Suprapubic skin (tissue), 4 donors: ENCODE measurements at regions not wholly inside any gene's neighbourhood (a gene's known extent, or its start where the extent isn't known, plus 50 kb on each side); places are given as distances from the start of the nearest gene placed in this dataset.

Experiments
- DNase-seq, 2 donors: peaks; one replicate each; pipeline ENCODE4 v3.0.0-alpha.2; 2019; ENCODE audit warnings: low spot score in 2 of 2
- H3K27ac ChIP-seq: fragments of 200-600 bp; sonication (generic); one replicate; pipeline ENCODE4 v1.5.1; 2019
- H3K27me3 ChIP-seq: fragments of 200-600 bp; sonication (generic); one replicate; pipeline ENCODE4 v1.5.1; 2019
- H3K36me3 ChIP-seq: fragments of 200-600 bp; sonication (generic); one replicate; pipeline ENCODE4 v1.5.1; 2019
- H3K4me1 ChIP-seq: fragments of 200-600 bp; sonication (generic); one replicate; pipeline ENCODE4 v1.5.1; 2019
- H3K4me3 ChIP-seq: fragments of 200-600 bp; sonication (generic); one replicate; pipeline ENCODE4 v1.5.1; 2019; ENCODE audit warnings: mild to moderate bottlenecking
- H3K9me3 ChIP-seq: fragments of 200-600 bp; sonication (generic); one replicate; pipeline ENCODE4 v1.5.1; 2019
- EP300 ChIP-seq: sonication (generic); formaldehyde crosslinking; IDR thresholded peaks from one replicate; pipeline ENCODE4 v1.6.1; 2017; ENCODE audit warnings: antibody characterized with exemption
- POLR2A ChIP-seq, 2 donors: fragments of 450-650 bp; IDR thresholded peaks; one replicate each; pipeline ENCODE4 v1.6.1; 2017; ENCODE audit warnings: antibody characterized with exemption in 2 of 2, mild to moderate bottlenecking in 2 of 2, moderate library complexity in 2 of 2
- POLR2AphosphoS5 ChIP-seq, 3 donors: sonication (generic); formaldehyde crosslinking; IDR thresholded peaks; one replicate each; pipeline ENCODE4 v1.6.1; 2017; ENCODE audit warnings: antibody characterized with exemption in 3 of 3
- WGBS: methylation state at CpG from one replicate; pipeline ENCODE4 v1.1.5; 2018; 5-methylcytosine and 5-hydroxymethylcytosine counted together
- TF ChIP-seq, protein P1 (sequence below), 2 donors: fragments of 200-600 bp in 1 of 2; fragments of 450-650 bp in 1 of 2; sonication (generic) in 1 of 2; IDR thresholded peaks; one replicate each; pipeline ENCODE4 v1.5.1; 2016 to 2019; ENCODE audit warnings: antibody characterized with exemption in 2 of 2, mild to moderate bottlenecking in 1 of 2, moderate library complexity in 1 of 2

DNA sequence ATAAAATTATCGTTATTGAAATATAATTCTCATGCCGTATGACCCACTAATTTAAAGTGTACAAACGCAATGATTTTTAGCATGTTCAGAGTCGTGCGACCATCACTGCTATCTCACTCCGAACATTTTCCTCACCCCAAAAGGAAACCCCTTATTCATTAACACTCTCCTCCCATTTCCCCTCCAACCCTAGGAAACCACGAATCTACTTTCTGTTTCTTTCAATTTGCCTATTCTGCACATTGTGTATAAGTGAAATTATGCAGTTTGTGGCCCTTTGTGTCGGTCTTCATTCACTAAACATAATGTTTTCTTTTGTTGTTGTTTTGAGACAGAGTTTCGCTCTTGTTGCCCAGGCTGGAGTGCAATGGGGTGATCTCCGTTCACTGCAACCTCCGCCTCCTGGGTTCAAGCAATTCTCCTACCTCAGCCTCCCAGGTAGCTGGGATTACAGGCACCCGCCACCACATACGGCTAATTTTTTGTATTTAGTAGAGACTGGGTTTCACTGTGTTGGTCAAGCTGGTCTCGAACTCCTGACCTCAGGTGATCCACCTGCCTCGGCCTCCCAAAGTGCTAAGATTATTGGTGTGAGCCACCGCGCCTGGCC lies 99.7 kb upstream of the ZNF217 start:
- no peaks in the 10 kb centered on the region for H3K36me3 ChIP-seq
- H3K27me3 ChIP-seq = no peaks in the 10 kb centered on the region
- TF ChIP-seq POLR2AphosphoS5 (IDR thresholded peaks at IDR 0.05) (no peak), POLR2A (IDR thresholded peaks at IDR 0.05) (no peak), EP300 (no peak)
- TF ChIP-seq, protein P1, sequence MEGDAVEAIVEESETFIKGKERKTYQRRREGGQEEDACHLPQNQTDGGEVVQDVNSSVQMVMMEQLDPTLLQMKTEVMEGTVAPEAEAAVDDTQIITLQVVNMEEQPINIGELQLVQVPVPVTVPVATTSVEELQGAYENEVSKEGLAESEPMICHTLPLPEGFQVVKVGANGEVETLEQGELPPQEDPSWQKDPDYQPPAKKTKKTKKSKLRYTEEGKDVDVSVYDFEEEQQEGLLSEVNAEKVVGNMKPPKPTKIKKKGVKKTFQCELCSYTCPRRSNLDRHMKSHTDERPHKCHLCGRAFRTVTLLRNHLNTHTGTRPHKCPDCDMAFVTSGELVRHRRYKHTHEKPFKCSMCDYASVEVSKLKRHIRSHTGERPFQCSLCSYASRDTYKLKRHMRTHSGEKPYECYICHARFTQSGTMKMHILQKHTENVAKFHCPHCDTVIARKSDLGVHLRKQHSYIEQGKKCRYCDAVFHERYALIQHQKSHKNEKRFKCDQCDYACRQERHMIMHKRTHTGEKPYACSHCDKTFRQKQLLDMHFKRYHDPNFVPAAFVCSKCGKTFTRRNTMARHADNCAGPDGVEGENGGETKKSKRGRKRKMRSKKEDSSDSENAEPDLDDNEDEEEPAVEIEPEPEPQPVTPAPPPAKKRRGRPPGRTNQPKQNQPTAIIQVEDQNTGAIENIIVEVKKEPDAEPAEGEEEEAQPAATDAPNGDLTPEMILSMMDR (IDR thresholded peaks at IDR 0.05) = no peak
- no peak overlapping the region for H3K27ac ChIP-seq
- peaks cover 2% of the 10 kb centered on the region for H3K4me1 ChIP-seq
- H3K9me3 ChIP-seq = no peaks in the 10 kb centered on the region
- DNase-seq = no peak
- no peak overlapping the region for H3K4me3 ChIP-seq
- 91% methylated on average over 17 of the region's 17 CpGs for WGBS

DNA sequence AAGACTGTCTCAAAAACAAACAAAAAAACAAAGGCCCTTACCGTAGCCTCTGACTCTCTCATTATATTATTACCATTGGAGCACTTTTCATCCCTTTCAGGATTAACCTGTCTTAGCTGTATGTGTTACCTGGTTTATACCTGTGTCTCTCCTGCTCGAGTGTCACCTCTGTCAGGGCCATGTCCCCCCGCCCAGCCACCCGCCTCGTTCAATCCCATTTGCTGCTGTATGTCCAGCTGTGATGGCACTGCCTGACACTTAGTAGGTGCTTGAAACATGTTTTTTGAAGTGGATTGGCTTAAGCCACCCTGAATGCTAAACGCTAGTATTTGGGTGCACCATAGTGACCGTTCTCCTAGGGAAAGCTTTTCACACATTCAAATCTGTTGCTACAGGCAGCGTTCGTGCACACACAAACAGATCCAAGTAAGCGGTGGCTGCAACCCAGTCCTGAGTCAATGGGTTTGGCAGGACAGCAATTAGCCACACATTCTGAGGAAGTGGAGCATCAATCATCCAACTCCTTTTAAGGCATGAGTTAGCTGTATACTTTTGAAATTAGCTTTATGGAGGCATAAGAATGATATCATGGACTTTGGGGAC lies 98.9 kb upstream of the ZNF217 start:
- Histone ChIP-seq H3K27me3 (no peaks in the 10 kb centered on the region), H3K4me1 (peaks cover 2% of the 10 kb centered on the region), H3K4me3 (no peak overlapping the region), H3K27ac (no peak overlapping the region), H3K9me3 (no peaks in the 10 kb centered on the region), H3K36me3 (no peaks in the 10 kb centered on the region)
- no peak for DNase-seq
- 75% methylated on average over 10 of the region's 10 CpGs for WGBS
- TF ChIP-seq EP300 (no peak), POLR2A (IDR thresholded peaks at IDR 0.05) (no peak)
- TF ChIP-seq, protein P1 (IDR thresholded peaks at IDR 0.05) = no peak

DNA sequence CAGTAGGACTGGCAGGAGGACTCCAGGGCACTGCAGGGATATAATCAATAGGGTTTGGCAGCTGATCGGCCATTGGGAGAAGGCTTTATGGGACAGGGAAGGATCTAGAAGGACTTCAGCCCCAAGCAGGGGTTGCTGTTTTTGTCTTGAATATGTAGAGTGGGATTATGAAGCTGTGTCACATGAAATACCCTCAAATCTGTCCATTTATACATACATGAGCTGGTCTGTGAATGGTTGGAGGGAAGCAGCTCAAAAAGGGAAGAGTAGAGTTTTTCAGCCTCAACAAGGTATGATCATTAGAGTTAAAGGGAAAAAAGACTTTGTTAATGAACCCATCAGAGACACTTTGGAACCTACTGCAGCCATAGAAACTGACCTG lies 98.2 kb upstream of the ZNF217 start:
- H3K36me3 ChIP-seq = no peaks in the 10 kb centered on the region
- peaks cover 2% of the 10 kb centered on the region for H3K4me1 ChIP-seq
- H3K9me3 ChIP-seq = no peaks in the 10 kb centered on the region
- H3K27me3 ChIP-seq = no peaks in the 10 kb centered on the region
- 52% methylated on average over 1 of the region's 1 CpG for WGBS
- no peak overlapping the region for H3K4me3 ChIP-seq
- TF ChIP-seq POLR2A (IDR thresholded peaks at IDR 0.05) (no peak), EP300 (no peak), POLR2AphosphoS5 (IDR thresholded peaks at IDR 0.05) (no peak)
- TF ChIP-seq, protein P1 (IDR thresholded peaks at IDR 0.05) = no peak
- no peak for DNase-seq
- no peak overlapping the region for H3K27ac ChIP-seq

DNA sequence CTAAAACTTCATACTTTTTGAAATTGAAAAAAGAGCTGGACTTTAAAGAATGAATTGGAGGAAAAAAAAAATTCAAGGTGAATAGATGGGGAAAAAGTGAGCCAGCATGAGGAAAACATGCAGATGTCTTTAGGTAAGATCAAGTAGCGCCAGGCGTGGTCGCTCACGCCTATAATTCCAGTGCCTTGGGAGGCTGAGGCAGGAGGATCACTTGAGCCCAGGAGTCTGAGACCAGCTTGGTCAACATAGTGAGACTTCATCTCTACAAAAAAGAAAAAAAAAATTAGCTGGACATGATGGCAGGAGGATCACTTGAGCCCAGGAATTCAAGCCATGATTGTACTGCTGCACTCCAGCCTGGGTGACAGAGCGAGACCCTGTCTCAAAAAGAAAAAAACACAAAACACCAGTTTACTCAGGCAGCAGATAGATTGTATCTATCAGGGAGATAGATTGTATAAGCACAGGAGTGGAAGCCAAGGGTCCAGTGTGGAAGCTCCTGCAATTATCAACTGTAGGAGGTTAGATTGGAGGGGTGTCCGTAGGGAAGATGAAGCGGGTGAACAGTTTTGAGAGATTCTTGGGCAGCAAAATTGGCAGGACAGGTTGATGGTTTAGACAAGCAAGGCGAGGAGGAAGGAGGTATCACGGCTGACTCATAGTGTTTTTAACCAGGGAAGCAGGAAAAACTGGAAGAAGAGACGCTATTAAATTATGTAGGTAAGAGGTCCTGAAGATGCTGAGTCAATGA lies 97.6 kb upstream of the ZNF217 start:
- 70% methylated on average over 10 of the region's 10 CpGs for WGBS
- Histone ChIP-seq H3K4me1 (peaks cover 2% of the 10 kb centered on the region), H3K9me3 (no peaks in the 10 kb centered on the region), H3K4me3 (no peak overlapping the region), H3K27me3 (no peaks in the 10 kb centered on the region), H3K36me3 (no peaks in the 10 kb centered on the region), H3K27ac (no peak overlapping the region)
- DNase-seq = no peak
- TF ChIP-seq EP300 (no peak), POLR2A (IDR thresholded peaks at IDR 0.05) (no peak), POLR2AphosphoS5 (IDR thresholded peaks at IDR 0.05) (no peak)
- TF ChIP-seq, protein P1 (IDR thresholded peaks at IDR 0.05) = no peak

DNA sequence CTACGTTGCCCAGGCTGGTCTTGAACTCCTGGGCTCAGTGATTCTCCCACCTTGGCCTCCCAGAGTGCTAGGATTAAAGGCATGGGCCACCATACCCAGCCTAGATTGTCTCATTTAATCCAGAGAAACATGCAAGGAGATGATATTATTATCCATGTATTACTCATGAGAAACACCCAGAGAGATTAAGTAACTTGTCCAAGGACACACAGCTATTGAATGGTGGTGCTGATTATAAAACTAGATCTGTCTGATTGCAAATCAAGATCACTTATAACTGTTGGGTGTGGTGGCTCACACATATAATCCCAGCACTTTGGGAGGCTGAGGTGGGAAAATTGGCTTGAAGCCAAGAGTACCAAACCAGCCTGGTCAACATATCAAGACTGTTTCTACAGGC lies 94.4 kb upstream of the ZNF217 start:
- H3K4me1 ChIP-seq = peaks cover 2% of the 10 kb centered on the region
- DNase-seq = no peak
- no peaks in the 10 kb centered on the region for H3K27me3 ChIP-seq
- no peaks in the 10 kb centered on the region for H3K36me3 ChIP-seq
- WGBS = 93% methylated on average over 1 of the region's 1 CpG
- no peaks in the 10 kb centered on the region for H3K9me3 ChIP-seq
- H3K27ac ChIP-seq = no peak overlapping the region
- no peak for TF ChIP-seq POLR2AphosphoS5 (IDR thresholded peaks at IDR 0.05)
- TF ChIP-seq EP300 = no peak
- TF ChIP-seq, protein P1 (IDR thresholded peaks at IDR 0.05) = no peak
- TF ChIP-seq POLR2A (IDR thresholded peaks at IDR 0.05) = no peak
- H3K4me3 ChIP-seq = no peak overlapping the region
